Globus pallidus (tissue), 1 donor: ENCODE measurements at regions not wholly inside any gene's neighbourhood (a gene's known extent, or its start where the extent isn't known, plus 50 kb on each side); places are given as distances from the start of the nearest gene placed in this dataset.
A peak's percentile ranks its signal among the peaks of the same experiment; 100 is the strongest.
"Not testable (repeated sequence)": the region's sequence is repeated elsewhere in the genome, so short reads cannot be mapped to it uniquely, and the experiment has no call there.

Experiments
- DNase-seq: peaks from one replicate; pipeline ENCODE4 v3.0.0-alpha.2; 2015; ENCODE audit warnings: low spot score

DNA sequence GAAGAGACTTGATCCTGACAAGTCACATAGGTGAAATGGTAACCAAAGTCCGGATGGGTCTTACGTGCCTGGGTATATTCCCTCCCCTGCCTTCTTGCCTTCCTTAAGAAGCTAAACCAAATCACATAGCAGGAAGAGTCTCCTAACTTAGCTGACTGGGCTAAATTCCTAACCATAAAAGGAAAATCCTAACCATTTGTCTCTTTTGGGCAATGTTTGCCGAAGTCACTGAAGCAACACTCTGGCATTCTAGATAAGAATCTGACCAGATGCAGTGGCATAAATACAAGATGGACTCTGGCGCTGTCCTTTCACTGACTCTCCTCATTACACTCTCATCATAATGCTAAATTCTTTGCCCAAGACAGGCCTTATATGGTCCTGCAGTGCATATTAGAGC lies 625.5 kb upstream of the RORB start:
- DNase-seq, result no peak

DNA sequence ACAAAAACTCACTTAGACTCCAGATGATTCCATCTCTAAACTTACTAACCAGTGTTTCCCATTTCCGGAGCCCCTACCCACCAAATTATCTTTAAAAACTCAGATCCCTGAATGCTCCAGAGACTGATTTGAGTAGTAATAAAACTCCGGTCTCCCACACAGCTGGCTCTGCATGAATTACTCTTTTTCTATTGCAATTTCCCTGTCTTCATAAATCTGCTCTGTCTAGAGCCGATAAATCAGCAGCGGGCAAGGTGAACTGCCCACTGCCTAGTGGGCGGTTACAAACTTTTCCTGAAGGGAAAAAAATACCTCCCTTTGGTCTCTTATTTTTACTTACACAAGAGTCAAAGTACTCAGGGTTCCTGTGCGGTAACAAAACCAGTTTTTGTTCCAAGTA lies 624.4 kb upstream of the RORB start:
- no peak for DNase-seq

DNA sequence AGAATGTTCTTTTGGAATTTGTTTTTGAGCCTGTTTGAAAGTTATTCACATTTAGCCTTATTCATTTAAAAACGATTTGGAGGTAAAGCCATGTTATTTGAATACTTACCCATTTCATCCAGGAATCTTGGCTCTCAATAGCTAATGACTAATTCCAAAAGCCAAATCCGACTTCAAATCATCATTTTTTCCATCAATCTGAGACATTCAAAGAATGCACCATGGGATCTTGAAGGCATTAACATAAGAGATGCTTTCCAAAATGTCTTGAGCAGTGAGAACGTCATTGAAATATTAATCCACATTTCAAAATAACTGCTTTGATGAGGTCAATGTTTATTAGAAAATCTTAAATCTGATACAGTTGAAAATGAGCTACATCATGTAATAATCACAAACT lies 617.0 kb upstream of the RORB start:
- no peak for DNase-seq

GRCh38 chr9:73889023-73889422 lies 608.1 kb upstream of the RORB start:
- DNase-seq, result no peak

- DNase-seq, result no peak
Observed at GRCh38 chr9:73890685-73891277, 606.4 kb upstream of the RORB start.

GRCh38 chr9:73892335-73892734 lies 604.8 kb upstream of the RORB start:
- no peak for DNase-seq

- DNase-seq, result no peak
Observed at GRCh38 chr9:73893230-73893629, 603.9 kb upstream of the RORB start.

DNA sequence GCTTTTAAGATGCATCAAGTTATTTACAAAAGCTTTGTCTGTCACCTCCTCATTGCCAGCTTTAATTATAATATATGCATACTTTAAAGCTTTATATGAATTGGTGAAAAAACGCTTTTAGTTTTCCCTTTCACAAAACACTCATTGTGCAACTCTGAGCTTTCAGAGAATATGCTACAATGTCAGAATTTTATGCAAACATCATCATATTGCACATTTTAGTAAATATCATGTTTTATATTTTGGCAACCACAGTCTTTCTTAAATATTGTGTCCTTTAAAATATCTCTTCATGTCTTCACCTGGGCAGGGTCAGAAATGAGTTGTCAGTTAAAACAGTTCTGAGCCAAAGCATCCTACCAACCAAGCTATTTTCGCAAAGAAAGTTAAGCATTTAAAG lies 601.1 kb upstream of the RORB start:
- DNase-seq, result no peak

GRCh38 chr9:73906671-73907070 lies 590.5 kb upstream of the RORB start:
- no peak for DNase-seq

DNA sequence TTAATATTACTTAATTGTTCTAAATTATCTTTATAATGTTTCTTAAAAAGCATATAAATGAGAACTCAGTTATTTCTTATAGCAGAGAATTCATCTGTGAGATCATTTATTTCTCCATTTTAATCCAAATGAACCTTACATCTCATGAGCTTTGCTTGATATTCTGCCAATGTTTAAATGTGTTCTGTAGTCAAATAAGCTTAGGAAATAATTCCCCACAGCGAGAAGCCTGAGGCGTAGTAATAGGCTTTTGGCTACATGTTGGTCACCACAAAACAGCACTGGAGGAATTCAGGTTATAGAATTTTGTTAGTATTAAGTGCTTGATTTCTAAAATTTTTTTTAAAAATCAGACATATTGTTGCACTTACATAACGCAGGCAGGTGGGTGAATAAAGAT lies 585.3 kb upstream of the RORB start:
- DNase-seq, result no peak

- DNase-seq, result peak; percentile 14
Observed at GRCh38 chr9:73916016-73916673, 581.0 kb upstream of the RORB start.

- no peak for DNase-seq
Observed at GRCh38 chr9:73919712-73920111, 577.4 kb upstream of the RORB start.

GRCh38 chr9:73923796-73924195 lies 573.3 kb upstream of the RORB start:
- DNase-seq, result no peak

DNA sequence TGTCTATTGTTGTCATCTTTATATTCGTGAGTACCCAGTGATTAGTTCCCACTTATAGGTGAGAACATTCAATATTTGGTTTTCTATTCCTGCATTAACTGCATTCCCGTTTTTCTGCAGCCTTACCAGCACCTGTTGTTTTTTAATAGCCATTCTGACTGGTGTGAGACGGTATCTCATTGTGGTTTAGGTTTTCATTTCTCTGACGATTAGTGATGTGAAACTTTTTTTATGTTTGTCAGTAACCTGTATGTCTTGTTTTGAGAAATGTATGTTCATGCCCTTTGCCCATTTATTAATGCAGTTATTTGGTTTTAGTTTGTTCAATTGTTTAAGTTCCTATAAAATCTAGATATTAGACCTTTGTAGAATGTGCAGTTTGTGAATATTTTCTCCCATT lies 546.0 kb upstream of the RORB start:
- no peak for DNase-seq

GRCh38 chr9:73962792-73963191 lies 534.3 kb upstream of the RORB start:
- no peak for DNase-seq

DNA sequence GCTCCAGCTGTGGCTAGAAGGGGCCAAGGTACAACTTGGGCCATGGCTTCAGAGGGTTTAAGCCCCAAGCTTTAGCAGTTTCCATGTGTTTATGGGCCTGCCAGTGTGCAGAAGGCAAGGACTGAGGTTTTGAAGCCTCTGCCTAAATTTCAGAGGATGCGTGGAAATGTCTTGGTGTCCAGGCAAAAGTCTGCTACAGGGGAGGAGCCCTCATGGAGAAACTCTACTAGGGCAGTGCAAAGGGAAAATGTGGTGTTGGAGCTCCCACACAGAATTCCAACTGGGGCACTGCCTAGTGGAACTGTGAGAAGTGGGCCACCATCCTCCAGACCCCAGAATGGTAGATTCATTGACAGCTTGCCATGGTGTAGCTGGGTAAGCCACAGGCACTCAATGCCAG lies 527.2 kb upstream of the RORB start:
- DNase-seq, result no peak

- DNase-seq, result not testable (repeated sequence)
Observed at GRCh38 chr9:73976424-73976823, 520.7 kb upstream of the RORB start.

GRCh38 chr9:73979894-73980264 lies 517.3 kb upstream of the RORB start:
- no peak for DNase-seq

- DNase-seq, result no peak
Observed at GRCh38 chr9:73980754-73981153, 516.4 kb upstream of the RORB start.

DNA sequence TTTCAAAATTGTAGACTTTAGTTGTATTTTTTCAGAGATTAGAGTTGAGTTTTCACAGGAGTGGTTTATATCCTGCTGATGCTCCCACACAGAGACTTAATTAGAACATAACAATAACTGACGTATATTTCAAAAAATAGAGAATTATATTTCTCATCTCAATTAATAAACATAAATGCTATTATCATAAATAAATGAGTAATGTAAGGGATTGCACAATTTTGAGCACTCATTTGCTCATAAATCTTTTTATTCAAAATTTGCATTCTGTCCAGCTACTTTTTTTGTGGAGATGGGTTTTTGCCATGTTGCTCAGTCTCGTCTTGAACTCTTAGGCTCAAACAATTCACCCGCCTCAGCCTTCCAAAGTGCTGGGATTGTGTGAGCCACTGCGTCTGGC lies 515.7 kb upstream of the RORB start:
- no peak for DNase-seq

DNA sequence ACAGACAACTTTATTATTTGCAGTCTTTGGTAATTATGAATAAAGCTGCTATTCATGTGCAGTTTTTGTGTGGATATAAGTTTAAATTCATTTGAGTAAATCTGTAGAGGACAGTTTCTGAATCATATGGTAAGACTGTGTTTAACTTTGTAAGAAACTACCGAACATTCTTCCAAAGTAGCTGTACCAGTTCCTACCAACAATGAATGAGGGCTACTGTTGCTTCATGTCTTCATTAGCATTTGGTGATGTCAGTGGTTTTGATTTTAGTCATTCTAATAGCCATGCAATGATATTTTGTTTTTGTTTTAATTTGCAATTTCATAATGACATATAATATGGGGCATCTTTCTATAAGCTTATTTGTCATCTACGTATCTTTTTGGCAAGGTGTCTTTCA lies 501.3 kb upstream of the RORB start:
- peak; percentile 5 for DNase-seq

DNA sequence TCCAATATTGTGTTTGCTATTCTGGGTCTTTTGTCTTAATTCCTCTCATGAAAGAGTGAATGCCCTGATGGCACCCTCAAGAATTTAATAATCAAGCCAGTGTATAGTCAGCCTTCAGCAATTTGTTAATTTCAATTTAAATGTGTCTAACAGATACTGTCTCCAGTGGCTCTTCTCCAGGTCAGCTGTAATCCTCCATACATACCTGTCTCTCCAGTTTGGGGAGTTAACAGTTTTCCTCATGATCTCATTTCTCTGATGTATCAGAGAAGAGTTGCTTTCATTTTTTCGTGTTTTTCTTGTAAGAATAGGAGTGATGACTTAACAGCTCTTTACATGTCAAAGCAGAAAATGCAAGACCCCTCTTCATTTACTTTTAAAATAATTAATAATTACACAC lies 500.3 kb upstream of the RORB start:
- no peak for DNase-seq

DNA sequence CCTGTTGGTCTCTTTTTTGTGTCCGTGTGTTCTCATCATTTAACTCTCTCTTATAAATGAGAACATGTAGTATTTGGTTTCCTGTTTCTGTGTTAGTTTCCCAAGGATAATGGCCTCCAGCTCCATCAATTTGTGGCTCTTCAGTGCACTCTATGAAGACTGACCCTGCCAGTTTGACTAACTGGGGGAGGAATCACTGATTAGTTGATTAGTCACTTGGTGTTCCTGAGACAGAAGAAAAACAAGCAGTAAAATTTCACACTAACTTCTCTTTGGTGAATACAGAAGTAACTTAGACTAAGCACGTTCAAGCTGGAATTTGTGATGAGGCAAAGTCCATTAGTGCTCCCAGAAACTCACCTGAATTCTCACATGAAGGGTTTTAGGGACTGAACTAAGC lies 495.8 kb upstream of the RORB start:
- DNase-seq, result no peak

DNA sequence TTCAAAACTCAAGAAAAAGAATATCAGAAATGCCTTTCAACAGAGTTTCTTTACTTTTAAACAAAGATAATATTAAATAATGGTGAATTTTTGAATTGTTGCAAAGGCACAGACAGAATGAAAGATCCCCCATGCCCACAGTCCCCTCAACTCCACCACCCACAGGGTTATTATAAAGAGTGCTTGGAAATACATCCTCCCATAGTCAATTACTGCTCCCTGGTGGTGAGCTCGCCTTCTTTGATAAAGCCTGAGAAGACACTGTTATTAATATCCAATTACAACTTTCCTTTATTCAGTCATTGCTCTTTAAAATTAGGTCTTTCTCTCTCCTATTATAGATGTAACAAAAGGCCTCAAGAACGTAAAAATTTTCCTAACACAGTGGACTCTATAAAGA lies 490.2 kb upstream of the RORB start:
- no peak for DNase-seq
